ENCODE measurements at regions not wholly inside any gene's neighbourhood (a gene's known extent, or its start where the extent isn't known, plus 50 kb on each side); places are given as distances from the start of the nearest gene placed in this dataset.

DNA sequence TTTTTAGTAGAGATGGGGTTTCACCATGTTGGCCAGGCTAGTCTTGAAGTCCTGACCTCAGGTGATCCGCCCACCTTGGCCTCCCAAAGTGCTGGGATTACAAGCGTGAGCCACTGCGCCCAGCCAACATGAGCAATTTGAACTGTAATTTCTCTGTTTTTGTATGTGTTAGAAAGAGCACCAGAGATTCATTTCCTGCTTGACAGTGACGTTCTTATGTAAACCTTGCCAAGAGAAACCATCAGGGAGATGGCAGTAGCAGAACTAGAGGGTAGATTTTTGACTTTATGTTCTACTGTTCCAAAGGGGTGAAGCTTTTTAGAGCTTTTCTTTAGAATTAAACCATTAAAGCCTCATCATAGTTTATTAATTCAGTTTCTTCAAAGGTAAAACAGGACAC, 148.1 kb upstream of the UMPS start:
- TF ChIP-seq, protein P1, sequence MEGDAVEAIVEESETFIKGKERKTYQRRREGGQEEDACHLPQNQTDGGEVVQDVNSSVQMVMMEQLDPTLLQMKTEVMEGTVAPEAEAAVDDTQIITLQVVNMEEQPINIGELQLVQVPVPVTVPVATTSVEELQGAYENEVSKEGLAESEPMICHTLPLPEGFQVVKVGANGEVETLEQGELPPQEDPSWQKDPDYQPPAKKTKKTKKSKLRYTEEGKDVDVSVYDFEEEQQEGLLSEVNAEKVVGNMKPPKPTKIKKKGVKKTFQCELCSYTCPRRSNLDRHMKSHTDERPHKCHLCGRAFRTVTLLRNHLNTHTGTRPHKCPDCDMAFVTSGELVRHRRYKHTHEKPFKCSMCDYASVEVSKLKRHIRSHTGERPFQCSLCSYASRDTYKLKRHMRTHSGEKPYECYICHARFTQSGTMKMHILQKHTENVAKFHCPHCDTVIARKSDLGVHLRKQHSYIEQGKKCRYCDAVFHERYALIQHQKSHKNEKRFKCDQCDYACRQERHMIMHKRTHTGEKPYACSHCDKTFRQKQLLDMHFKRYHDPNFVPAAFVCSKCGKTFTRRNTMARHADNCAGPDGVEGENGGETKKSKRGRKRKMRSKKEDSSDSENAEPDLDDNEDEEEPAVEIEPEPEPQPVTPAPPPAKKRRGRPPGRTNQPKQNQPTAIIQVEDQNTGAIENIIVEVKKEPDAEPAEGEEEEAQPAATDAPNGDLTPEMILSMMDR (conservative IDR thresholded peaks at IDR 0.05), result no peak
- no peak for TF ChIP-seq EZH2 (IDR thresholded peaks at IDR 0.05; ENCODE audit: low read depth)
